ENCODE measurements at regions not wholly inside any gene's neighbourhood (a gene's known extent, or its start where the extent isn't known, plus 50 kb on each side); places are given as distances from the start of the nearest gene placed in this dataset.

DNA sequence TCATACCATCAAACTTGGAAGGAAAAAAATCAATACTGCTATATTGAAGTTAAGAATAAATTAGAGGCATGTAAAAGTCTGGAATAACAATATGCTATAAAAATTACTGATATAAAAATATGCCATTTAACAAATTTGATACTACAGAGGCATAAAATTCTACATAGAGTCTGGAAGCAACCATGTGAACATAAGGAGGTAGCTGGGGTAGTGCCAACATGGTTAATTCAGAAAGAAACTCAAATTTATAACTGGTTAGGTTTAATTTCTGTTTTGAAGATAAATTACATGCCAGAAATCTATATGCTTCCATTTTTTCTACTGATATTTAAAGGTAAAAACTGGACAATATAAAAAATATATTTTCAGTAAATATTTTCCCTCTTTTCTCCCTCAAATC, 103.1 kb upstream of the NR4A3 start:
- no peak for TF ChIP-seq POLR2A (IDR thresholded peaks at IDR 0.05)
- TF ChIP-seq, protein P1, sequence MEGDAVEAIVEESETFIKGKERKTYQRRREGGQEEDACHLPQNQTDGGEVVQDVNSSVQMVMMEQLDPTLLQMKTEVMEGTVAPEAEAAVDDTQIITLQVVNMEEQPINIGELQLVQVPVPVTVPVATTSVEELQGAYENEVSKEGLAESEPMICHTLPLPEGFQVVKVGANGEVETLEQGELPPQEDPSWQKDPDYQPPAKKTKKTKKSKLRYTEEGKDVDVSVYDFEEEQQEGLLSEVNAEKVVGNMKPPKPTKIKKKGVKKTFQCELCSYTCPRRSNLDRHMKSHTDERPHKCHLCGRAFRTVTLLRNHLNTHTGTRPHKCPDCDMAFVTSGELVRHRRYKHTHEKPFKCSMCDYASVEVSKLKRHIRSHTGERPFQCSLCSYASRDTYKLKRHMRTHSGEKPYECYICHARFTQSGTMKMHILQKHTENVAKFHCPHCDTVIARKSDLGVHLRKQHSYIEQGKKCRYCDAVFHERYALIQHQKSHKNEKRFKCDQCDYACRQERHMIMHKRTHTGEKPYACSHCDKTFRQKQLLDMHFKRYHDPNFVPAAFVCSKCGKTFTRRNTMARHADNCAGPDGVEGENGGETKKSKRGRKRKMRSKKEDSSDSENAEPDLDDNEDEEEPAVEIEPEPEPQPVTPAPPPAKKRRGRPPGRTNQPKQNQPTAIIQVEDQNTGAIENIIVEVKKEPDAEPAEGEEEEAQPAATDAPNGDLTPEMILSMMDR (IDR thresholded peaks at IDR 0.05), result no peak
- DNase-seq, result no peak
- intact Hi-C loops (cut with DNase I), result no loop called here

DNA sequence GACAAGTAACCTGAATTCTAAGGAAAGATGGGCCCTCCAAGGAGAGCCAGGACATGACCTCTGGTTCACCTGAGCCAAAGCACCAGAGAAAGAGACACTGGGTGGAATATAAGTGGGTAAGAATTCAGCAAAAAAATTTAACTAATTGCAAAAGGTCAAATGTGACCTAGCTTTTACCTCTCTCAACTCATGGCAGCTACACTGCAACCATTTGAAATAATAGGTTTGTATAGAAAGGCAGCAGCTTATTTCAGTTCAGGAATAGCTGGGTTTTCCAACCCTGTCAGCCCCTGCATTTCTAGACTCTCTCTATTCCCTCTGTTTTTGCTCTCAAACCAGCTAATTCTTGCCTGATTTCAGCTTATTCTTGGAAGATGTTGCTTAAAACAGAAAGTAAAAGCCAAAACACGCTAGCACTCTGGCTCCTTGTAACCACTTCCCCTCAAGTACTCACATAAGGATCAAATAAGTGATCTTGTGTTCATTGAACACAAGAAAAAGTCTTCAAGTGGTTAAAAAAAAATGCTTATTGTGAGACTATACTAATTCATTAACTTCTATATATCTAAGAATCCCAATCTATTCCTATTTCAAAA, 101.1 kb upstream of the NR4A3 start:
- Histone ChIP-seq H3K4me1 (peaks cover 0 to 7% (median 3%) of the 10 kb centered on the region in 3 donors), H3K27ac (peak overlapping the region in 3 of 4 donors; percentile 3 to 25 (median 15)), H3K9me3 (no peaks in the 10 kb centered on the region), H3K4me3 (peak overlapping the region in 3 of 4 donors; percentile 9 to 52 (median 14)), H3K27me3 (no peaks in the 10 kb centered on the region), H3K36me3 (no peaks in the 10 kb centered on the region)
- DNase-seq, result no peak
- TF ChIP-seq, protein P1 (IDR thresholded peaks at IDR 0.05), result no peak
- no peak for TF ChIP-seq POLR2A (IDR thresholded peaks at IDR 0.05)
- intact Hi-C loops (cut with DNase I), result no loop called here
- WGBS, 2 donors, result 31 to 69% methylated on average over 1 of the region's 1 CpG

More for the DNA sequence above, 103.1 kb upstream of the NR4A3 start:
- H3K27ac ChIP-seq, result no peak overlapping the region
- no peaks in the 10 kb centered on the region for H3K27me3 ChIP-seq
- H3K9me3 ChIP-seq, result no peaks in the 10 kb centered on the region
- H3K4me1 ChIP-seq, result peaks cover 0 to 7% (median 3%) of the 10 kb centered on the region in 3 donors
- no peaks in the 10 kb centered on the region for H3K36me3 ChIP-seq
- no peak overlapping the region for H3K4me3 ChIP-seq

DNA sequence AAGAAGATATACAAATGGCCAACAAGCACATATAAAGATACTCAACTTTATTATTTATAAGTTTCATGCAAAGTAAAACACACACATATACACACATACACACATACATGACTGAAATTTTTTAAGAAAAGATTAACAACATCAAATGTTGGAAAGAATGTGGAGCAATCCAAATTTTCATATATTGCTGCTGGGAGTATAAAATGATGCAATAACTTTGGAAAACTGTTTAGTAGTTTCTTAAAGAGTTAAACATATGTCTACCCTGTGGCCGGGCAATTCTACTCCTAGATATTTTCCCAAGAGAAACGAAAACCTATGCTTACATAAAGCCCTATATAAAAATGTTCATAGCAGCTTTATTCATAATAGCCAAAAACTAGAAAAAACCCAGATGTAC, 99.8 kb upstream of the NR4A3 start:
- Histone ChIP-seq H3K27ac (no peak overlapping the region), H3K36me3 (no peaks in the 10 kb centered on the region), H3K9me3 (no peaks in the 10 kb centered on the region), H3K4me1 (peaks cover 0 to 7% (median 3%) of the 10 kb centered on the region in 3 donors), H3K4me3 (no peak overlapping the region), H3K27me3 (no peaks in the 10 kb centered on the region)
- intact Hi-C loops (cut with DNase I), result no loop called here
- WGBS, 2 donors, result 69 to 70% methylated on average over 2 of the region's 2 CpGs
- TF ChIP-seq POLR2A (IDR thresholded peaks at IDR 0.05), result no peak
- TF ChIP-seq, protein P1 (IDR thresholded peaks at IDR 0.05), result no peak
- DNase-seq, result no peak

DNA sequence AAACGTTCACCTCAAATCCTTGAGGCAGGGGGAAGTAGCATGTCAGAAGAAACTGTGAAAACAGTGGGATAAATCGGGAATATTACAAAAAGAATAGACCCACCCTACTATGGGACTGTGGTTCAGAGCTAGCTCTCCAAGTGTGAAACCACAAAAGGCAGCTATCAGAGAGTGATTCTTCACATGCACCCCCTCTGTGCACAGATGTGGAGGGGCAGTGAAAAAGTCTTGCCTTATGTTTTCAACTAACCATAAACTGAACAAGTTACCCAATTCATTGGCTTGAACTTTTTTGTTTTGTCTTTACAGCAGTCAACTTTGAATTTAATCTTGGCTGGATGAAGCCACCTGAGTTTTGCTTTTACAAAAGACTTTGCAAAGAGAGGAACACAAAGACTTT, 98.8 kb upstream of the NR4A3 start:
- H3K4me3 ChIP-seq, result no peak overlapping the region
- DNase-seq, result no peak
- no peak overlapping the region for H3K27ac ChIP-seq
- 50% methylated on average over 2 of the region's 2 CpGs for WGBS, 2 donors
- H3K4me1 ChIP-seq, result peaks cover 0 to 7% (median 3%) of the 10 kb centered on the region in 3 donors
- intact Hi-C loops (cut with DNase I), result no loop called here
- no peaks in the 10 kb centered on the region for H3K36me3 ChIP-seq
- TF ChIP-seq POLR2A (IDR thresholded peaks at IDR 0.05), result no peak
- TF ChIP-seq, protein P1 (IDR thresholded peaks at IDR 0.05), result no peak
- H3K9me3 ChIP-seq, result no peaks in the 10 kb centered on the region
- H3K27me3 ChIP-seq, result no peaks in the 10 kb centered on the region

DNA sequence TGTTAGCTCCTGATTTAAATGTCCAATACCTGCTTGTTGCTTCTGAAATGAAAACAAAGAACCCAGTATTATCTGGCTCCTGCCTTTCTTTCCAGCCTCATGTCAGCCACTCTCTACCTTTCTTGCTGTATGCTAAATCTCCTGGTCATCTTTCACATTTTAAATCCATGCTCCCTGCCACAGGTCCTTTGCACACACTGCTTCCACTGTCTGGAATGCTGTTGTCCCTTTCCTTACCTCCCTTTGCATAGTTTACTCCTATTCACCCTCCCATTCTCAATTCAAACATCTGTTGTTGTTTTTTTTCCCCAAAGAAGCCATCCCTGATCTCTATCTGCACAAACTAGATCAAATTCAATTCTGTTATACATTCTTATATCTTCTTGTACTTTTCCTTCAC, 97.0 kb upstream of the NR4A3 start:
- intact Hi-C loops (cut with DNase I), result no loop called here

More for the DNA sequence above, 97.0 kb upstream of the NR4A3 start:
- H3K27ac ChIP-seq, result no peak overlapping the region
- peaks cover 0 to 7% (median 3%) of the 10 kb centered on the region in 3 donors for H3K4me1 ChIP-seq
- DNase-seq, result no peak
- H3K4me3 ChIP-seq, result no peak overlapping the region
- H3K36me3 ChIP-seq, result no peaks in the 10 kb centered on the region
- TF ChIP-seq, protein P1 (IDR thresholded peaks at IDR 0.05), result no peak
- H3K9me3 ChIP-seq, result no peaks in the 10 kb centered on the region
- H3K27me3 ChIP-seq, result no peaks in the 10 kb centered on the region
